ENCODE measurements at regions not wholly inside any gene's neighbourhood (a gene's known extent, or its start where the extent isn't known, plus 50 kb on each side); places are given as distances from the start of the nearest gene placed in this dataset.

DNA sequence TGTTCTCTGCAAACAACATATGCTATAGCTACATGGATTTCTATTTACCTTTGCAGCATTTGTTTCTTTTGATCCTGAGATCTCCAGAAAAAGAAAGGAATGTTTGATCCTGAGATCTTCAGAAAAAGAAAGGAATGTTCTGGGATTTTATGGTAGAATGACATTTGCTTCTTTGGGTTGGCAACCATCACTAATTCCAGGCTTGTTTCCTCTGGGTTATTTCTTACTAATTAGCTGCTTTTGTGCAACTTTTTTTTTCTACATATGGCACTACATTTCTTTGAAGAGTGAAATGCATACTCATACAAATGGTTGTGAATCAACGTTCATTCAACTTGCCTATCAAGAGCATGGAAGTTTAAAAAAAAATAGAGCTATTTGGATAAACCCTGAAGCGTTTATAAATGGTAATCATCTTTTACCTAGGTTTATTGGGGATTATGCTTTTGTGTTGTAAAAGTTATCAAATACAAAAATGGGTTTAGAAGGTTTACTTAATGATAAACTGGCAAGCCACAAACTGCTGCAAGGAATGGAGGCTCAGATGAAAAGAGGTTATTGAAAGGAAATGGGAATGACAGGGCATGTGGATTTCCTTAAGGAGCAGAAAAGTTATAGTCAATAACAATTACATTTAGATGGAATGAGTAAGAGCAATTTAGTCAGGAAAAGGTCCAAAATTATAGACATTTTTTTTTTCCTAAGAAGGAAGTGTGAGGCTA is 95.6 kb upstream of the PCDH18 start:
- no peak for DNase-seq

DNA sequence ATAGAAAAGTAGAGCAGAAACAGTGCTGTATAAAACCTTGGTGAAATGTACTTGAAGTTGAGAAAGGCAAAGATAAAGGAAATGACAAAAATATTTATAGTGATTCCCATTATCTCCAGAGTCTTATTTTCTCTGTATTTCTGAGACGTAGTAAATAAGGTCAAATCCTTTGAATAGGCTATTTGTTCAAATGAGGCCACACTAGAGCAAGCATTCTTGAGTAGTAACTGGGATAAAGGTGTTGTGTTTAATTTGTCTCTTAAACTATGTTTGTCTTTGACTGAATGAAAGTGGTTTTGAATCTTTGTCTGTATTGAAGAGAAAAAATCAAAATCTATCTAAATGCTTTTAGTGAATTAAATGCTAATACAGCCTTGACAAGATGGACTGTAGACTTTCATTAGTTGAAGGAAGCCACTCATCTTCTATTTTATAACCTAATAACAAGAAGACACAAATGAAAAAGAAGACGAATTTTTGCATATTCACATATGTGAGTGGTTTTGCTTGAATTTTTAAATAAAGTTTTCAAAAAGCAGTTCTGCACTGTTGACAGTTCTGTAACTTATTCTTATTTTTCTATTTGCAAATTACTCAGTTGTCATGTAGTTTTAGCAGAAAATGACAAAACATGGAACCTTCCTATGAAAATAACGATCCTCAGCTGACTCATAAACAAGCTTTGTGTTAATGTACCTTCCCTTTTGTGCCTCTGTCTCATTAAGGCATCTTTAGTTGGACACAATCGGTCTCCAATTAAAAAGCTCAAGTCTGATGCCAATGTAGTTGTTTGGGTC is 94.8 kb upstream of the PCDH18 start:
- DNase-seq: no peak

DNA sequence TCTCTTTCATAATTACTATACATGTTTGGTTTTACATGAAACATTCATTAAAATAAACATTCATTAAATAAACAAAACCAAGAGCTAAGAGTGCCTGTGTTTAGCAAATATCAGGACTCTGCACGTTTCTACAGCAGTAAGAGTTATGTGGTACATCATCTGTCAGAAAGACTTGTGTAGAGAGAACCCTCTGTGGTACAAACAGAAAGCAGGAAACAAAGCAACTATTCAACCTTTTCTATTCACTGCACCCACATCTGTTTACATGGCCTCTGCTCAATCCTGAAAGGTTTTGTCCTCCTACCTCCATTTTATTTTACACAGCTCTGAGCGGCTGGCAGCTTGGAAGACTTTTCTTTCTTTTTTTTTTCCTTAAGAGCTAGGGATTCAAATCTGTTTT is 90.7 kb upstream of the PCDH18 start:
- DNase-seq: no peak

DNA sequence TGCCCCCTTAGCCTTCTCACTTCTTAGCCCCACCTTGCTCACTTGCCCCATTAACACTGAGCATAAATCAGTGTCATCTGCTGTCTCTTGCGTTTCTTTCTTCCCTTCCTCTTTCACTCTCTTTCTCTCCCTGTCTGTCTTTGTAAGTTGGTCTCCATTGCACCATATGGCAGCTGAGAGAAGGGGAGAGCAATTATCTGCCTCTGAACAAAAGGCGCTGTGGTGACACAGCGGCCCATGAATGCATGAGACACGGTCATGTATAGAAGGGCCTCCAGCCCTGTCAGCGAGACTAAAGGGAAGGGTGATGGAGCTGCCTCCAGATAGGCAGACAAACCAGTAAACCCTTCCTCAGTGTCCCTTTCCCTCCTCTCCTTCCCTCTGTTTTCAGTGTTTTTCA is 88.8 kb upstream of the PCDH18 start:
- DNase-seq: no peak

DNA sequence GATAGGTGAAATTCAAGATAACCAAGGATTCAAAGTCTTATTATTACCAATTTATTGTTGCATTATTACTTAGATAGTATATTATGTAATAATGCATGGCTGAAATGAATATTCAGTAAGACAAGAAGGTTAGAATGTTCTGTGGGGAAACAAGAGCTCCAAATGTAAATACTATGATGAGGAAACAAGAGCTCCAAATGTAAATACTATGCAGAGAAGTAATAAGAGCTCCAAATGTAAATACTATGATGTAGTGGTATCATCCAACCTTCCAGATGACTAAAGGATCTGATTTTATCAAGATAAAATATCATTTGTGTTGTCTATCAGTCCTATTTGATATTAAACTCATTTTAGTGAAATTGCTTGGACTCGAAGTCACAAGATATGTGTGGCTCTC is 82.2 kb upstream of the PCDH18 start:
- no peak for DNase-seq

DNA sequence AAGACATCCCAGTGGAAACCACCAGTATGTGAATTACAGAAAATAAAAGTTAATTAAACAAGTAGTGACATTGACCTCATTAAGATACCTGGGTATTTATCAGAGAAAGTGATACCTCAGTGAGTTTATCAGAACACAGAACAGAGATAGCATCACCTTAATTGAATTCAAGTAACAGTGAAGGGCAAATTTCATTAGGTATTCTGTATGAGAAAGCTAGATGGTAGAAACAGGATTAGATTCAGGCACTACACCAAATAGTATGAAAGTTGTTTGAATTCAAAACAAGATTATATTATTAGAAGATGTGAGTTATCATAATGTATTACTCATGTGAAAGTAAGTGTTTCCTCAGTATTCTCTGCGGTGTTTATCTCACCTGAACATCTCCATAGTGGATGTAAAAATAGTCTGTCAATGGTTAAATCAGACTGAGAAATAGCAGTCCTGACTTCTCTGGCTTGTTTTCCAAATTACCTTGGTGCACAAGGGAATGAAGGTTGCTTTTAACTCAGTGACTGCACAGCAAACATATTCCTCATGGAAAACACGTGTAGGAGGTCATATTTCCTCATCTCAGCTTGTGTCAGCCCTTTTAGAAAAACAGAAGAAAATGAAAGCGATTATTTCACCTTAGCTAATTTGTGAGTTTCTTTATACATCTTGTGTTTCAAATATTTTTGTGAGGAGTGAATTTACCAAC is 79.9 kb upstream of the PCDH18 start:
- DNase-seq: no peak

DNA sequence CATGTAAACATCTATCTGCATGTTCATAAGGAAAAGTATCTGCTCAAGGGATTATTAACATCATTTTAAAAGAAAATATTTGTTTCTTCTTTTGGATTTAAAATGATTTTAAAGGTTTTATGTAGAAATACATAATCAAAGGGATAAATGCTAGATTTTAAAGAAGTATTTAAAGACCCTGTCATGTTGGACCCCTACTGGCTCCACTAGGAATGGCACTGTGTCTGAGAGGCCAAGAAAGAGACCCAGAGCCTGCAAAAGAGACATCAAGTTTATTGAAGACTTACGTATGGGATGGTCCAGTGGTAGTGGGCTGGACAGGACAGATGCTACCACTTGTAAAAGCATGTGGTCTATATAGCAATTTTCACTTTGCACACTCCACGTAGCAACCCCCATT is 78.7 kb upstream of the PCDH18 start:
- DNase-seq: no peak

DNA sequence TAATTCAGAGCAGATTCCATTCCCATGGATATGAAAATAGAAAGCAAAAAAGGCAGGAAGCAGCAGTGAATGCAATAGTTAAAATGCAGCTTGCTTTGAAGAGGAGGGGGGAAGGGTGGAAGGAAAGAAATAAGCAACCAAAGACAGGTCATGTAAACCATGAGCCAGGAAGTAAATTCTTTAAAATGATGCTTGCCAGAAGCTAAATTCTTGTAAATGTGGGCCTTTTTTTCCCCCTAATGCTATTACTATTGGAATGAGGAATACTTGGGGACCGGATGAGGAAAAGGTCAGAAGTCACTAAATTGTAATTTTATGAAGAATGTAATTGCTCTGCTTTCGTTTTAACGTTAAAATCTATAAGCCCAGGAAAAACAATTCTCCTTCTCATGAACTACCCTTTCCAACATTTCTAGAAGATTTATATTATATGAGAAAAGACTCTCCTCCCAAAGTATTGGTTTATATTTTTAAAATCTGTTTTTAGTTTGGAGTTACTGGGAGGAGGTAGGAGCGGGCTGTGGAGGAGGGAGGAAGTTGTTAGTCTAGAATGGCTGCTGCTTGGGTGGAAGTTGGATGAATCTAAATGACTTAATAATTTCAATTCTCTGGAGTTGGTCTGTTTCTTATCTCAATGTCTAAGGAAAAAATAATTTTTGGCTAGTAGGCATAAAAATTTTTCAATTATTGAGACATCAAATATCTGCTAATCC is 77.6 kb upstream of the PCDH18 start:
- peak; percentile 66 for DNase-seq

DNA sequence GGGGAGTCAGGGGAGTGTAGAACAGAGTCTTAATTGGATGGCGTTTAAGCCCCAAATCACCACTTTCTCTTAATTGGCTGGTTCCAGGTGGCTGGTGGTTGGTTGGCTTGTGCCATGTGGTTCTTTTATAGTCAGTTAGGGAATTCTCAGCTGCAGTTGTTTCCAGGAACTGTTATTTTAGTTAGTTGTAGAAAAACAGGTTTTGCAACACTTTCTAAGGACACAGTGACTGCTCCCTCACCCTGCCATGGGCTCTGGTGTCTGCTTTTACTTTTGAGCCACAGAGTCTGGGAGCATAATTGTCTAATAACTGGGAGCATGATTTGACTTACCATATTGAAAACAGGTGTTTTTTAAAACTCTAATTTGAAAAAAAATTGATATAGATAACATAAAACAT is 75.8 kb upstream of the PCDH18 start:
- DNase-seq: no peak

DNA sequence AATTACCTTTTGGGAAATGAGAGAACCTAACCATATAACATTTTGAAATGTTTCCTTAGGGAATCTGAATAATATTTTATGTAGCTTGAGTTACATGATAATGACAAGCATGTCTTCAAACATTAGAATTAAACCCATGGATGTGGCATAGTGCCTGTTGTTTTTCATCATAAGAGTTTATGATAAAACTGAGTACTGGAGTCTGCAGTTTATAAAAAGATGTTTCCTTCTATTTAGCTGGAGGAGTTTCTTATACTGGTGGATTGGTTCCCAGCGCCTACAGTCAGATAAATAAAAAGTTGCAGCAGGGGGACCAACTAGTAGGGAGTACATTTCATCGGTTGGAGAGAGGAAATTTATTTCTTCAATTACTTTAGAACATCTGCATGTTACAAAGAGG is 70.1 kb upstream of the PCDH18 start:
- peak; percentile 25 for DNase-seq

DNA sequence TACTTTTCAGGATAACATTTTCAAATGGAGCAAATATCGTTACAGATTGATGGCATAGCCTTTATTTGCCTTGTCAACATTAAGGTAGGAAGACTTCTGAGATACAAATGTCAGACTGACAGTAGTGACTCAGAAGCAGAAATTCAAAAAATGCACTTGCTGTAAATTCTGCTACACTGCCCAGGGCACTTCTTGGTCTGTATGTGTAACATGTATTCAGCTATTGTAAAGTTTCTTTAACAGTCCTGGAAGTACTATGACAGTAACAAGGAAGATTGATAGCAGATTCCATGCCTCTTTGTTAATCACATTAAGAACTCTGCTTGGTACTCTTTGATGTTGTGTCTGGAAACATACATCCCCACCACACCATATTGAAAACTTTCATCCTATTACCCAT is 69.6 kb upstream of the PCDH18 start:
- DNase-seq: no peak

DNA sequence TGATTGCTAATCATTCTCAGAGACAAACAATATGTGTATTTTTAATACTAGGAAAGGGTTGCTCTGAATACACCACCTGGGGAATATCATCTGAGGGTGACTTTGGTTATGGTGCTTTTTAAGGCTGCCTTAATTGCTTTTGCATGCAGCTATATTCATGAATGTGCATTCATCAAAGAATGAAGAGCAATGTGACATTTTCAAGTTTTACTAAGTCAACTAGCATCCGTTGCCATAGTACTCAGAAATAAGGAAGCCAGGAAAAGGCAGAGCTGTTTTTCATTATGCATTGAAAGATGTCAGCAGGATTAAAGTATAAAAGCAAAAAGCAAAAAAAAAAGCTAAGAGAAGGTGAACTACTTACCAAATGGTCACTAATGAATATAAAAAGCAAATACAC is 67.4 kb upstream of the PCDH18 start:
- peak; percentile 25 for DNase-seq

DNA sequence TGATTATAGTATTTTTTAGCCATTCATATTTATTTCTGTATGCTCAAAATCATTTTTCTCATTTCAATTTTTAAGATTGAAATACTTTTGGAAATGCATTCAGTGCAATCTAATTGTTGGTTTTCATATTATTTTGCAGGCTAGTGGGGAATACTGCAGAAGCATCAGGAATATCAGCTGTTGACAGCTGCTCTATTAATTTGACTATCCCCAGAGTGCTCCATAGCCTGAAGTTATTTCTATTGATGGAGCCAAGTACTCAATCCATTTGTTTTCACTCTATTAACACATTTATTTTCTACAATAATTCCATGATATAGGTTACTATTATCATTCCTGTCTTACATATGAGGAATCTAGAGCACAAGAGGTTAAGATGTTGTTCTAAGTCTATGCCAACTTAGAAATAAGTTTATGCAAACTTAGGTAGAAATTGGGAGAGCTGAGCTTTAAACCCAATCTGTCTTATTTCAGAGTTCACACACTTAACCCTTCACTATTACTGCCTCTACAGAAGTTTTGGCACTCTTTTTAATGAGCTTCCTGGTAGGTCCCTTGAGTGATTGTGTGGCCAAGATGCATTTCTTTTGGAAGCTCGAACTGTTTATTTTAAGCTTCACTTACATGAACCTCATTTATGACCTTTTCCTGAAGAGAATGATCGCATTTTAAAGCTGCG is 65.6 kb upstream of the PCDH18 start:
- DNase-seq: peak; percentile 70

DNA sequence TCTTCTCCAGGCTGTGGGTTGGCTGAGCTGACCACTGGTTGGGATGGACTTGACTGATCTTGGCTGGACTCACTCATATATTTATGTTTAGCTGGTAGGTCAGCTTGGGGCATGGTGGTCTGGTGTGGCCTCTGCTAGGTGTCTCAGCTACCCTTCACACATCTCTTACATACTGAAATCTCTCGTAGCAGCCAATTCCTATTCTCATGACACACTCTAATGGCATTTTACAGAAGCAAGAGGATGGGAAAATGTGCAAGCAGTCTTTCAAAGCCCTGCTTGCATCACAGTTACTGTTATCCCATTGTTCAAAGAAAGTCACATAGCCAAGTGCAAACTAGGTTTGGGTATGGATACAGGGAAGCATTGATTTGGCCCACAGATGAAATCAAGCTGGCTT is 55.5 kb upstream of the PCDH18 start:
- DNase-seq: no peak

DNA sequence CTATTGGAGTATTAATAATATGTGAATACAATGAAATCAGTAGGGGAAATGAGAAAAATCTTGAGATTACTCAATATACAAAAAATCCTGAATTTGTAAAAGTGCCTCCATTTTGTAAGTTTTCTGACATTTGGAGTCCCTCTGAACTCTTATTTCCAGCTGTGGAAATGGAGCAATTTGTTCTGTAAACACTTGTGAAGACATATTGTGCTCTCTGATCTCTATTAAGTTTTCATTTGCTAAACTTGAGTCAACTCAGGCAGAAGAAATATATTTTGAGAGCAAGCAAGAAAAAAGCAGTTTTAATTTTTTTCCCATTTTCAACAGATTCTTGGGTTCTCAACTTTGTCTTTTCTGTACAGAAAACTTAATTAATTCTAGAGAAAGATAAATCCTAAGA is 51.4 kb upstream of the PCDH18 start:
- DNase-seq: no peak
